Neuronal stem cell (in vitro differentiated cells): ENCODE measurements at regions not wholly inside any gene's neighbourhood (a gene's known extent, or its start where the extent isn't known, plus 50 kb on each side); places are given as distances from the start of the nearest gene placed in this dataset.
A peak's percentile ranks its signal among the peaks of the same experiment; 100 is the strongest.

Source experiments
- DNase-seq: peaks from one replicate; pipeline ENCODE4 v3.0.0-alpha.2; 2013; ENCODE audit warnings: low spot score
- H2AFZ ChIP-seq: one replicate; pipeline ENCODE4 v1.6.1; 2013; ENCODE audit warnings: mild to moderate bottlenecking, low read length, inconsistent platforms
- H2AK5ac ChIP-seq: 2 replicates; pipeline ENCODE4 v1.6.1; 2013; ENCODE audit warnings: low read depth, mild to moderate bottlenecking, inconsistent platforms, low read length, moderate library complexity, mixed read lengths
- H2BK120ac ChIP-seq: 2 replicates; pipeline ENCODE4 v1.6.1; 2013; ENCODE audit warnings: low read depth, mild to moderate bottlenecking, inconsistent platforms, low read length, moderate library complexity, mixed read lengths
- H2BK12ac ChIP-seq: one replicate; pipeline ENCODE4 v1.6.1; 2013; ENCODE audit warnings: low read length, inconsistent platforms
- H2BK15ac ChIP-seq: 2 replicates; pipeline ENCODE4 v1.6.1; 2013; ENCODE audit warnings: mild to moderate bottlenecking, low read length, inconsistent platforms, mixed read lengths
- H2BK5ac ChIP-seq: one replicate; pipeline ENCODE4 v1.6.1; 2013; ENCODE audit warnings: inconsistent platforms, mild to moderate bottlenecking, low read length, moderate library complexity
- H3K14ac ChIP-seq: one replicate; pipeline ENCODE4 v1.6.1; 2013; ENCODE audit warnings: low read length, inconsistent platforms
- H3K18ac ChIP-seq: 2 replicates; pipeline ENCODE4 v1.6.1; 2013; ENCODE audit warnings: low read length, inconsistent platforms
- H3K23ac ChIP-seq: 2 replicates; pipeline ENCODE4 v1.6.1; 2013; ENCODE audit warnings: low read depth, mild to moderate bottlenecking, mixed read lengths, low read length, inconsistent platforms; ENCODE audit not compliant: poor library complexity
- H3K27ac ChIP-seq: replicated peaks from 3 replicates; pipeline ENCODE4 v1.5.1; 2013; ENCODE audit warnings: low read length, inconsistent platforms
- H3K27me3 ChIP-seq, 3 experiments: 2 replicates each; pipeline ENCODE4 v1.6.1; 2013; ENCODE audit warnings: low read length in 3 of 3, mild to moderate bottlenecking in 2 of 3, inconsistent platforms in 1 of 3, low read depth in 1 of 3, mixed read lengths in 1 of 3, moderate library complexity in 1 of 3; ENCODE audit not compliant: control insufficient read depth in 3 of 3, insufficient read depth in 3 of 3
- H3K36me3 ChIP-seq, 2 donors: replicated peaks in 1 of 2; 2 replicates each; pipeline ENCODE4 v1.6.1; 2013; ENCODE audit warnings: low read length in 2 of 2; ENCODE audit not compliant: control insufficient read depth in 2 of 2, insufficient read depth in 2 of 2
- H3K4ac ChIP-seq: 2 replicates; pipeline ENCODE4 v1.6.1; 2013; ENCODE audit warnings: inconsistent platforms, mild to moderate bottlenecking, low read length, moderate library complexity
- H3K4me1 ChIP-seq, 2 donors: 1 replicate in 1 of 2; 2 replicates in 1 of 2; pipeline ENCODE4 v1.6.1; 2013; ENCODE audit warnings: low read length in 2 of 2, low read depth in 1 of 2; ENCODE audit not compliant: control insufficient read depth in 2 of 2, insufficient read depth in 1 of 2
- H3K4me2 ChIP-seq: one replicate; pipeline ENCODE4 v1.6.1; 2013; ENCODE audit warnings: mild to moderate bottlenecking, low read length, inconsistent platforms; ENCODE audit not compliant: insufficient read depth, poor library complexity, severe bottlenecking
- H3K4me3 ChIP-seq, 2 donors: 2 replicates each; pipeline ENCODE4 v1.5.1; 2013; ENCODE audit warnings: low read length in 2 of 2, mild to moderate bottlenecking in 2 of 2, inconsistent platforms in 1 of 2, moderate library complexity in 1 of 2
- H3K79me1 ChIP-seq: one replicate; pipeline ENCODE4 v1.6.1; 2013; ENCODE audit warnings: low read depth, mild to moderate bottlenecking, inconsistent platforms, low read length, moderate library complexity
- H3K9ac ChIP-seq: one replicate; pipeline ENCODE4 v1.6.1; 2013; ENCODE audit warnings: mild to moderate bottlenecking, low read depth, low read length, inconsistent platforms; ENCODE audit not compliant: poor library complexity
- H3K9me3 ChIP-seq, 2 donors: replicated peaks in 1 of 2; 2 replicates each; pipeline versions ENCODE3 to v1.6.1; 2013; ENCODE audit warnings: low read length in 2 of 2, mild to moderate bottlenecking in 2 of 2, inconsistent platforms in 1 of 2, low read depth in 1 of 2, mixed read lengths in 1 of 2, moderate library complexity in 1 of 2; ENCODE audit not compliant: control insufficient read depth in 2 of 2, insufficient read depth in 1 of 2
- H4K8ac ChIP-seq: one replicate; pipeline ENCODE4 v1.6.1; 2013; ENCODE audit warnings: low read depth, mild to moderate bottlenecking, inconsistent platforms, low read length, moderate library complexity
- H4K91ac ChIP-seq: one replicate; pipeline ENCODE4 v1.6.1; 2013; ENCODE audit warnings: low read length, low read depth, mild to moderate bottlenecking, inconsistent platforms; ENCODE audit not compliant: poor library complexity
- WGBS, 2 donors: extraction: QIAGEN DNeasy Blood & Tissue Kit; methylation state at CpG; one replicate each; pipeline ENCODE4 v1.1.7; 2013; ENCODE audit warnings: missing lambda C conversion rate in 2 of 2, mixed read lengths in 1 of 2; ENCODE audit not compliant: insufficient read length in 2 of 2, insufficient replicate concordance in 1 of 2; ENCODE audit errors: extremely low coverage in 2 of 2; 5-methylcytosine and 5-hydroxymethylcytosine counted together

- Histone ChIP-seq H2AFZ (no peak overlapping the region), H4K8ac (no peak overlapping the region), H2BK5ac (no peak overlapping the region), H2BK120ac (no peak overlapping the region), H3K4me2 (no peak overlapping the region), H3K27me3 (peaks cover 0 to 2% (median 0%) of the 10 kb centered on the region in 3 experiments), H3K4ac (no peak overlapping the region), H3K79me1 (no peaks in the 10 kb centered on the region), H3K4me3 (no peak overlapping the region), H3K4me1 (peaks cover 9 to 16% of the 10 kb centered on the region in 2 donors), H3K9me3 (peaks cover 0 to 2% of the 10 kb centered on the region in 2 donors), H2BK12ac (no peak overlapping the region), H2BK15ac (no peak overlapping the region), H4K91ac (no peak overlapping the region), H3K18ac (no peak overlapping the region), H2AK5ac (no peak overlapping the region), H3K9ac (no peak overlapping the region), H3K27ac (no peak overlapping the region), H3K23ac (no peak overlapping the region), H3K14ac (no peak overlapping the region), H3K36me3 (no peaks in the 10 kb centered on the region)
- no CpG with 5 or more reads among the region's 11 CpGs for WGBS, 2 donors
- DNase-seq, result no peak
These were observed 69.7 kb upstream of the TNS3 start for GRCh38 chr7:47651355-47652317.

- no peak overlapping the region for H2BK5ac ChIP-seq
- H3K18ac ChIP-seq, result no peak overlapping the region
- no CpG with 5 or more reads among the region's 7 CpGs for WGBS, 2 donors
These were observed 68.0 kb upstream of the TNS3 start for GRCh38 chr7:47649919-47650318.

GRCh38 chr7:47648275-47648925, 66.5 kb upstream of the TNS3 start:
- Histone ChIP-seq H4K8ac (no peak overlapping the region), H2BK12ac (no peak overlapping the region), H4K91ac (no peak overlapping the region), H3K23ac (no peak overlapping the region), H3K14ac (no peak overlapping the region), H3K79me1 (no peaks in the 10 kb centered on the region), H2AK5ac (no peak overlapping the region), H2BK15ac (no peak overlapping the region), H3K18ac (no peak overlapping the region), H2AFZ (no peak overlapping the region), H3K27me3 (peaks cover 0 to 2% (median 0%) of the 10 kb centered on the region in 3 experiments), H2BK5ac (no peak overlapping the region), H3K36me3 (no peaks in the 10 kb centered on the region), H3K4me1 (peaks cover 2 to 11% of the 10 kb centered on the region in 2 donors), H3K4me2 (no peak overlapping the region), H2BK120ac (no peak overlapping the region), H3K4ac (no peak overlapping the region), H3K4me3 (no peak overlapping the region), H3K27ac (no peak overlapping the region), H3K9me3 (peaks cover 0 to 2% of the 10 kb centered on the region in 2 donors), H3K9ac (no peak overlapping the region)
- no CpG with 5 or more reads among the region's 7 CpGs for WGBS, 2 donors
- no peak for DNase-seq

More at GRCh38 chr7:47649919-47650318, 68.0 kb upstream of the TNS3 start:
- Histone ChIP-seq H3K4ac (no peak overlapping the region), H2BK15ac (no peak overlapping the region), H3K27me3 (peaks cover 0 to 2% (median 0%) of the 10 kb centered on the region in 3 experiments), H3K4me3 (no peak overlapping the region), H3K4me2 (no peak overlapping the region), H4K8ac (no peak overlapping the region), H2AFZ (no peak overlapping the region), H2AK5ac (no peak overlapping the region), H3K14ac (no peak overlapping the region), H3K9ac (no peak overlapping the region), H2BK120ac (no peak overlapping the region), H2BK12ac (no peak overlapping the region), H3K4me1 (peaks cover 7 to 14% of the 10 kb centered on the region in 2 donors), H3K79me1 (no peaks in the 10 kb centered on the region), H3K36me3 (no peaks in the 10 kb centered on the region), H4K91ac (no peak overlapping the region), H3K27ac (no peak overlapping the region), H3K9me3 (peaks cover 0 to 2% of the 10 kb centered on the region in 2 donors), H3K23ac (no peak overlapping the region)
- DNase-seq, result no peak

- Histone ChIP-seq H2BK5ac (no peak overlapping the region), H3K27ac (no peak overlapping the region)
- no CpG with 5 or more reads among the region's 2 CpGs for WGBS, 2 donors
These were observed 66.0 kb upstream of the TNS3 start for GRCh38 chr7:47647918-47648250.

More at GRCh38 chr7:47647918-47648250, 66.0 kb upstream of the TNS3 start:
- peak overlapping the region; percentile 59 for H2AFZ ChIP-seq
- H4K91ac ChIP-seq, result no peak overlapping the region
- H2BK15ac ChIP-seq, result no peak overlapping the region
- peaks cover 0 to 2% (median 0%) of the 10 kb centered on the region in 3 experiments for H3K27me3 ChIP-seq
- no peaks in the 10 kb centered on the region for H3K79me1 ChIP-seq
- H4K8ac ChIP-seq, result no peak overlapping the region
- no peak overlapping the region for H2AK5ac ChIP-seq
- no peak overlapping the region for H2BK120ac ChIP-seq
- no peak overlapping the region for H3K9ac ChIP-seq
- H2BK12ac ChIP-seq, result no peak overlapping the region
- no peak overlapping the region for H3K4me2 ChIP-seq
- no peak for DNase-seq
- no peak overlapping the region for H3K4ac ChIP-seq
- H3K9me3 ChIP-seq, result peaks cover 0 to 2% of the 10 kb centered on the region in 2 donors
- no peak overlapping the region for H3K18ac ChIP-seq
- H3K4me3 ChIP-seq, result no peak overlapping the region
- H3K36me3 ChIP-seq, result no peaks in the 10 kb centered on the region
- no peak overlapping the region for H3K14ac ChIP-seq
- H3K4me1 ChIP-seq, result peaks cover 2 to 11% of the 10 kb centered on the region in 2 donors
- no peak overlapping the region for H3K23ac ChIP-seq
